Thymus (tissue), 11 donors: ENCODE measurements at regions not wholly inside any gene's neighbourhood (a gene's known extent, or its start where the extent isn't known, plus 50 kb on each side); places are given as distances from the start of the nearest gene placed in this dataset.
"Not testable (repeated sequence)": the region's sequence is repeated elsewhere in the genome, so short reads cannot be mapped to it uniquely, and the experiment has no call there.

Experiments used
- DNase-seq, 9 donors: peaks; one replicate each; pipeline ENCODE4 v3.0.0-alpha.2; 2013; ENCODE audit warnings: low spot score in 9 of 9, low read depth in 6 of 9, missing footprints in 1 of 9
- H3K27ac ChIP-seq, 2 donors: one replicate each; pipeline ENCODE4 v1.5.1; 2013; ENCODE audit warnings: control low read depth in 1 of 2, low read depth in 1 of 2, low read length in 1 of 2, mild to moderate bottlenecking in 1 of 2, moderate library complexity in 1 of 2
- H3K27me3 ChIP-seq, 2 donors: one replicate each; pipeline ENCODE4 v1.5.1; 2013; ENCODE audit warnings: low read length in 1 of 2; ENCODE audit not compliant: control insufficient read depth in 2 of 2, insufficient read depth in 1 of 2
- H3K36me3 ChIP-seq, 2 donors: one replicate each; pipeline ENCODE4 v1.5.1; 2013; ENCODE audit warnings: low read length in 1 of 2, mild to moderate bottlenecking in 1 of 2, moderate library complexity in 1 of 2; ENCODE audit not compliant: control insufficient read depth in 2 of 2, insufficient read depth in 2 of 2
- H3K4me1 ChIP-seq, 2 donors: one replicate each; pipeline ENCODE4 v1.5.1; 2013; ENCODE audit warnings: low read length in 2 of 2; ENCODE audit not compliant: control insufficient read depth in 2 of 2, insufficient read depth in 2 of 2
- H3K4me3 ChIP-seq, 2 donors: one replicate each; pipeline ENCODE4 v1.5.1; 2013; ENCODE audit warnings: low read length in 2 of 2, control low read depth in 1 of 2, mild to moderate bottlenecking in 1 of 2
- H3K9me3 ChIP-seq, 2 donors: one replicate each; pipeline ENCODE4 v1.5.1; 2013; ENCODE audit warnings: low read length in 1 of 2, mild to moderate bottlenecking in 1 of 2; ENCODE audit not compliant: control insufficient read depth in 2 of 2, insufficient read depth in 1 of 2
- WGBS: extraction: QIAGEN DNeasy Blood & Tissue Kit; methylation state at CpG from one replicate; pipeline ENCODE4 v1.1.7; 2013; 5-methylcytosine and 5-hydroxymethylcytosine counted together
- donor health status: healthy.

DNA sequence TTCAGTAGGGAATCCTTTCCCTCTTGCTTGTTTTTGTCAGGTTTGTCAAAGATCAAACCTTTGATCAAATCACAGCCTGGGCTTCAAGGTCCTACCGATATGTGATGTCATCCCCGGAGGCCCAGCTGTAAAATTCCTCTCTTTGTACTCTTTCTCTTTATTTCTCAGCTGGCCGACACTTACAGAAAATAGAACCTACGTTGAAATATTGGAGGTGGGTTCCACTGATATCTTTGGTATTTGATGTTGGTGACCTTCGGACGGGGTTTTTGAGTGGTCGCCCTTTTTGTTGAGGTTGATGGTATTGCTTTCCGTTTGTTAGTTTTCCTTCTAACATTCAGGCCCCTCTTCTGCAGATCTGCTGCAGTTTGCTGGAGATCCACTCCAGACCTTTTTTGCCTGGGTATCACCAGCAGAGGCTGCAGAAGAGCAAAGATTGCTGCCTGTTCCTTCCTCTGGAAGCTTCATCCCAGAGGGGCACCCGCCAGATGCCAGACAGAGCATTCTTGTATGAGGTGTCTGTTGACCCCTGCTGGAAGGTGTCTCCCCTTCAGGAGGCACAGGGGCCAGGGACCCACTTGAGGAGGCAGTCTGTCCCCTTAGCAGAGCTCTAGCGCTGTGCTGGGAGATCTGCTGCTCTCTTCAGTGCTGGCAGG, 316.3 kb downstream of the MAN2A1 start:
- H3K4me1 ChIP-seq, H3K36me3 ChIP-seq, H3K27me3 ChIP-seq, H3K4me3 ChIP-seq, H3K27ac ChIP-seq, DNase-seq, H3K9me3 ChIP-seq: not testable (repeated sequence)
- 92% methylated on average over 10 of the region's 10 CpGs for WGBS

GRCh38 chr5:110007101-110007500, 317.4 kb downstream of the MAN2A1 start:
- Histone ChIP-seq H3K4me1 (no peaks in the 10 kb centered on the region), H3K27me3 (no peaks in the 10 kb centered on the region), H3K4me3 (no peak overlapping the region), H3K27ac (no peak overlapping the region), H3K9me3 (peaks cover 0 to 3% of the 10 kb centered on the region in 2 donors), H3K36me3 (no peaks in the 10 kb centered on the region)
- no peak for DNase-seq

GRCh38 chr5:110008131-110008530, 318.4 kb downstream of the MAN2A1 start:
- no peak for DNase-seq
- 91% methylated on average over 4 of the region's 4 CpGs for WGBS

GRCh38 chr5:110012145-110012544, 322.4 kb downstream of the MAN2A1 start:
- DNase-seq = no peak
- 95% methylated on average over 1 of the region's 1 CpG for WGBS
- Histone ChIP-seq H3K27ac (no peak overlapping the region), H3K27me3 (no peaks in the 10 kb centered on the region), H3K9me3 (no peaks in the 10 kb centered on the region), H3K4me1 (no peaks in the 10 kb centered on the region), H3K4me3 (no peak overlapping the region), H3K36me3 (no peaks in the 10 kb centered on the region)

More at GRCh38 chr5:110008131-110008530, 318.4 kb downstream of the MAN2A1 start:
- Histone ChIP-seq H3K4me3 (no peak overlapping the region), H3K27ac (no peak overlapping the region), H3K36me3 (no peaks in the 10 kb centered on the region), H3K27me3 (no peaks in the 10 kb centered on the region), H3K4me1 (no peaks in the 10 kb centered on the region), H3K9me3 (peaks cover 0 to 3% of the 10 kb centered on the region in 2 donors)

- H3K4me1 ChIP-seq = no peaks in the 10 kb centered on the region
- no peak for DNase-seq
- H3K36me3 ChIP-seq = no peaks in the 10 kb centered on the region
- H3K9me3 ChIP-seq = no peaks in the 10 kb centered on the region
- no peak overlapping the region for H3K27ac ChIP-seq
- H3K27me3 ChIP-seq = no peaks in the 10 kb centered on the region
- no peak overlapping the region for H3K4me3 ChIP-seq
These were observed 323.3 kb downstream of the MAN2A1 start for GRCh38 chr5:110013017-110013416.

DNA sequence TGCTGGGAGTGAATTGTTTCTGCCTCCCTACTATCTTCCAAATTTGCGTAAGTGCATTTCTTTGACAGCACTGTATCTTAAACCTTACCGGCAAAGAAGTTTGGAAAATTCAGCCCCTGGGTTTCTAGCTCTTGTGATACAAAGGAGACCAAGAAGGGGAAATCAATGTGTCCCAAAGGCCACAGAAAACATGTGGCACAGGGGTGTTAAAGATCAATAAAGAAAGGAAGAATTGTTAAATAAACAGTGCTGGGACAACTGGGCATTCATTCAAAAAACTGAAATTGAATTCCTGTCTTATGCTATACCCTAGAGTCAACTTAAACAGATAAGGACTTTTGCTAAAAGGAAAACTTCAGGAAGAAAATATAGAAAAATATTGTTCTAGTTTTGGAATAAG, 328.1 kb downstream of the MAN2A1 start:
- Histone ChIP-seq H3K9me3 (peaks cover 0 to 7% of the 10 kb centered on the region in 2 donors), H3K27me3 (no peaks in the 10 kb centered on the region), H3K4me3 (no peak overlapping the region), H3K4me1 (no peaks in the 10 kb centered on the region), H3K36me3 (no peaks in the 10 kb centered on the region), H3K27ac (no peak overlapping the region)
- WGBS = 69% methylated on average over 2 of the region's 2 CpGs
- no peak for DNase-seq

- no peaks in the 10 kb centered on the region for H3K4me1 ChIP-seq
- no peaks in the 10 kb centered on the region for H3K36me3 ChIP-seq
- H3K9me3 ChIP-seq = peaks cover 0 to 7% of the 10 kb centered on the region in 2 donors
- H3K27ac ChIP-seq = no peak overlapping the region
- no peak overlapping the region for H3K4me3 ChIP-seq
- WGBS = 96% methylated on average over 5 of the region's 5 CpGs
- DNase-seq = no peak
- H3K27me3 ChIP-seq = no peaks in the 10 kb centered on the region
These were observed 328.8 kb downstream of the MAN2A1 start for GRCh38 chr5:110018509-110018908.

GRCh38 chr5:110019119-110019518, 329.4 kb downstream of the MAN2A1 start:
- over 99% methylated on average over 6 of the region's 6 CpGs for WGBS

GRCh38 chr5:110019780-110020179, 330.1 kb downstream of the MAN2A1 start:
- Histone ChIP-seq H3K36me3 (no peaks in the 10 kb centered on the region), H3K4me1 (no peaks in the 10 kb centered on the region), H3K27ac (no peak overlapping the region), H3K27me3 (no peaks in the 10 kb centered on the region), H3K4me3 (no peak overlapping the region), H3K9me3 (peaks cover 0 to 7% of the 10 kb centered on the region in 2 donors)
- 99% methylated on average over 4 of the region's 4 CpGs for WGBS
- no peak for DNase-seq

More at GRCh38 chr5:110019119-110019518, 329.4 kb downstream of the MAN2A1 start:
- Histone ChIP-seq H3K27me3 (no peaks in the 10 kb centered on the region), H3K9me3 (peaks cover 0 to 7% of the 10 kb centered on the region in 2 donors), H3K27ac (no peak overlapping the region), H3K4me3 (no peak overlapping the region), H3K36me3 (no peaks in the 10 kb centered on the region), H3K4me1 (no peaks in the 10 kb centered on the region)
- DNase-seq = no peak
